Liver (tissue), 8 donors: ENCODE measurements at regions not wholly inside any gene's neighbourhood (a gene's known extent, or its start where the extent isn't known, plus 50 kb on each side); places are given as distances from the start of the nearest gene placed in this dataset.

ENCODE experiments used
- DNase-seq: peaks from one replicate; pipeline ENCODE4 v3.0.0-alpha.2; 2017; ENCODE audit warnings: low spot score
- H3K27ac ChIP-seq, 2 donors: one replicate each; pipeline ENCODE4 v1.7.0; 2013; ENCODE audit warnings: inconsistent platforms in 2 of 2, low read length in 2 of 2, control low read depth in 1 of 2, low read depth in 1 of 2, mild to moderate bottlenecking in 1 of 2
- H3K27me3 ChIP-seq, 4 donors: one replicate each; pipeline versions ENCODE4 v1.6.1 to v1.7.0; 2013; ENCODE audit warnings: low read length in 3 of 4, inconsistent platforms in 1 of 4, mild to moderate bottlenecking in 1 of 4, moderate library complexity in 1 of 4; ENCODE audit not compliant: control insufficient read depth in 4 of 4, insufficient read depth in 4 of 4
- H3K36me3 ChIP-seq, 4 donors: one replicate each; pipeline versions ENCODE4 v1.6.1 to v1.7.0; 2013; ENCODE audit warnings: low read length in 3 of 4, mild to moderate bottlenecking in 3 of 4, low read depth in 1 of 4, moderate library complexity in 1 of 4; ENCODE audit not compliant: control insufficient read depth in 4 of 4, insufficient read depth in 3 of 4
- H3K4me1 ChIP-seq, 4 donors: one replicate each; pipeline versions ENCODE4 v1.6.1 to v1.7.0; 2013; ENCODE audit warnings: low read length in 3 of 4, mild to moderate bottlenecking in 3 of 4, moderate library complexity in 1 of 4; ENCODE audit not compliant: control insufficient read depth in 4 of 4, insufficient read depth in 4 of 4
- H3K4me3 ChIP-seq, 3 donors: one replicate each; pipeline versions ENCODE4 v1.6.1 to v1.7.0; 2013; ENCODE audit warnings: low read length in 3 of 3, control low read depth in 1 of 3, low read depth in 1 of 3, mild to moderate bottlenecking in 1 of 3
- H3K9ac ChIP-seq, 2 donors: one replicate each; pipeline ENCODE4 v1.7.0; 2013; ENCODE audit warnings: low read length in 2 of 2, mild to moderate bottlenecking in 2 of 2, moderate library complexity in 2 of 2, control low read depth in 1 of 2, low read depth in 1 of 2
- H3K9me3 ChIP-seq, 4 donors: one replicate each; pipeline versions ENCODE4 v1.6.1 to v1.7.0; 2013; ENCODE audit warnings: low read length in 3 of 4; ENCODE audit not compliant: control insufficient read depth in 4 of 4
- EGR1 ChIP-seq, 2 donors: IDR thresholded peaks; 2 replicates each; pipeline ENCODE4 v1.6.1; 2016 to 2018; ENCODE audit warnings: antibody characterized with exemption in 2 of 2, low read depth in 2 of 2
- FOXA1 ChIP-seq: IDR thresholded peaks from 2 replicates; pipeline ENCODE4 v1.6.1; 2016; ENCODE audit warnings: antibody characterized with exemption
- FOXA2 ChIP-seq: IDR thresholded peaks from 2 replicates; pipeline ENCODE4 v1.6.1; 2016; ENCODE audit warnings: antibody characterized with exemption
- GABPA ChIP-seq, 2 donors: IDR thresholded peaks in 1 of 2; conservative IDR thresholded peaks in 1 of 2; 2 replicates each; pipeline ENCODE4 v1.6.1; 2016; ENCODE audit warnings: antibody characterized with exemption in 2 of 2, mild to moderate bottlenecking in 1 of 2, moderate library complexity in 1 of 2
- HNF4A ChIP-seq, 2 donors: conservative IDR thresholded peaks; 2 replicates each; pipeline ENCODE4 v1.6.1; 2016; ENCODE audit warnings: antibody characterized with exemption in 2 of 2, mild to moderate bottlenecking in 2 of 2
- JUND ChIP-seq, 2 donors: IDR thresholded peaks; 2 replicates each; pipeline ENCODE4 v1.6.1; 2016; ENCODE audit warnings: antibody characterized with exemption in 2 of 2
- MAX ChIP-seq: IDR thresholded peaks from 2 replicates; pipeline ENCODE4 v1.6.1; 2016; ENCODE audit warnings: antibody characterized with exemption
- NR2F2 ChIP-seq: IDR thresholded peaks from 2 replicates; pipeline ENCODE4 v1.6.1; 2016; ENCODE audit warnings: antibody characterized with exemption
- RAD21 ChIP-seq, 2 donors: IDR thresholded peaks; 2 replicates each; pipeline ENCODE4 v1.6.1; 2016; ENCODE audit warnings: antibody characterized with exemption in 2 of 2, mild to moderate bottlenecking in 2 of 2
- REST ChIP-seq: IDR thresholded peaks from 2 replicates; pipeline ENCODE4 v1.6.1; 2016; ENCODE audit warnings: antibody characterized with exemption, mild to moderate bottlenecking
- RXRA ChIP-seq, 2 donors: IDR thresholded peaks; 2 replicates each; pipeline ENCODE4 v1.6.1; 2017 to 2018; ENCODE audit warnings: antibody characterized with exemption in 2 of 2, mild to moderate bottlenecking in 1 of 2
- SP1 ChIP-seq: IDR thresholded peaks from 2 replicates; pipeline ENCODE4 v1.6.1; 2018; ENCODE audit warnings: antibody characterized with exemption, mild to moderate bottlenecking
- TAF1 ChIP-seq: conservative IDR thresholded peaks from 2 replicates; pipeline ENCODE4 v1.6.1; 2016; ENCODE audit warnings: antibody characterized with exemption, mild to moderate bottlenecking
- ZBTB33 ChIP-seq: IDR thresholded peaks from 2 replicates; pipeline ENCODE4 v1.6.1; 2016; ENCODE audit warnings: antibody characterized with exemption
- WGBS: extraction: QIAGEN DNeasy Blood & Tissue Kit; methylation state at CpG from one replicate; pipeline ENCODE4 v1.1.7; 2013; 5-methylcytosine and 5-hydroxymethylcytosine counted together
- TF ChIP-seq, protein P1 (sequence below): fragments of 150-350 bp; IDR thresholded peaks from 2 replicates; pipeline ENCODE4 v1.5.1; 2017; ENCODE audit warnings: improper control_type of control experiment, low read depth, low read length; ENCODE audit not compliant: missing input control
- TF ChIP-seq, protein P2 (sequence below): IDR thresholded peaks from 2 replicates; pipeline ENCODE4 v1.6.1; 2016; ENCODE audit warnings: antibody characterized with exemption
- donor health status: healthy.
- donor health status: healthy.
- donor health status: healthy.
- donor health status: healthy.
- donor health status: healthy.

DNA sequence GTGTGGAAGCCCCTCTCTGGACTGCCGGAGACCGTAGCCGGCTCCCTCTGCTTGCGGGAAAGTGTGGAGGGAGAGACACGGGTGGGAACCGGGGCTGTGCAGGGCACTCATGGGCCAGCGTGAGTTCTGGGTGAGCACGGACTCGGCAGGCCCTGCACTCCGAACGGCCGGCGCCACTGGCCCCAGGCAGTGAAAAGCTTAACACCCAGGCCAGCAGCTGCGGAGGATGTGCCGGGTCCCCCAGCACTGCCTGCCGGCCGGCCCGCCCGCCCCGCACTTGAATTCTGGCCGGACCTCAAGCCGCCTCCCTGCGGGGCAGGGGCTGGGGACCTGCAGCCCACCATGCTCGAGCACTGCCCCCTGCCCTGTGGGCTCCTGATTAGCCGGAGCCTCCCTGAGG lies 147.0 kb downstream of the FGF9 start (continued):
- TF ChIP-seq, protein P1, sequence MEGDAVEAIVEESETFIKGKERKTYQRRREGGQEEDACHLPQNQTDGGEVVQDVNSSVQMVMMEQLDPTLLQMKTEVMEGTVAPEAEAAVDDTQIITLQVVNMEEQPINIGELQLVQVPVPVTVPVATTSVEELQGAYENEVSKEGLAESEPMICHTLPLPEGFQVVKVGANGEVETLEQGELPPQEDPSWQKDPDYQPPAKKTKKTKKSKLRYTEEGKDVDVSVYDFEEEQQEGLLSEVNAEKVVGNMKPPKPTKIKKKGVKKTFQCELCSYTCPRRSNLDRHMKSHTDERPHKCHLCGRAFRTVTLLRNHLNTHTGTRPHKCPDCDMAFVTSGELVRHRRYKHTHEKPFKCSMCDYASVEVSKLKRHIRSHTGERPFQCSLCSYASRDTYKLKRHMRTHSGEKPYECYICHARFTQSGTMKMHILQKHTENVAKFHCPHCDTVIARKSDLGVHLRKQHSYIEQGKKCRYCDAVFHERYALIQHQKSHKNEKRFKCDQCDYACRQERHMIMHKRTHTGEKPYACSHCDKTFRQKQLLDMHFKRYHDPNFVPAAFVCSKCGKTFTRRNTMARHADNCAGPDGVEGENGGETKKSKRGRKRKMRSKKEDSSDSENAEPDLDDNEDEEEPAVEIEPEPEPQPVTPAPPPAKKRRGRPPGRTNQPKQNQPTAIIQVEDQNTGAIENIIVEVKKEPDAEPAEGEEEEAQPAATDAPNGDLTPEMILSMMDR: no peak
- TF ChIP-seq TAF1: no peak
- no peak for TF ChIP-seq JUND (IDR thresholded peaks at IDR 0.05)

- Histone ChIP-seq H3K36me3 (no peaks in the 10 kb centered on the region), H3K9ac (no peak overlapping the region), H3K4me1 (no peaks in the 10 kb centered on the region), H3K27ac (no peak overlapping the region), H3K4me3 (no peak overlapping the region), H3K27me3 (no peaks in the 10 kb centered on the region), H3K9me3 (no peaks in the 10 kb centered on the region)
- TF ChIP-seq GABPA (IDR thresholded peaks at IDR 0.05 in 1 of 2, conservative IDR thresholded peaks at IDR 0.05 in 1 of 2) (no peak), FOXA1 (no peak), REST (no peak), MAX (no peak), EGR1 (IDR thresholded peaks at IDR 0.05; ENCODE audit: low read depth in 2 of 2) (no peak)
- TF ChIP-seq, protein P2, sequence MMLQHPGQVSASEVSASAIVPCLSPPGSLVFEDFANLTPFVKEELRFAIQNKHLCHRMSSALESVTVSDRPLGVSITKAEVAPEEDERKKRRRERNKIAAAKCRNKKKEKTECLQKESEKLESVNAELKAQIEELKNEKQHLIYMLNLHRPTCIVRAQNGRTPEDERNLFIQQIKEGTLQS: no peak
- DNase-seq: no peak
- 29% methylated on average over 4 of the region's 4 CpGs for WGBS
Observed at GRCh38 chr13:21822029-21822428, 151.2 kb downstream of the FGF9 start.

- TF ChIP-seq JUND (IDR thresholded peaks at IDR 0.05) (no peak), NR2F2 (no peak), TAF1 (no peak), GABPA (IDR thresholded peaks at IDR 0.05 in 1 of 2, conservative IDR thresholded peaks at IDR 0.05 in 1 of 2) (no peak), RXRA (IDR thresholded peaks at IDR 0.05) (no peak), SP1 (no peak), REST (no peak), MAX (no peak), FOXA2 (no peak), RAD21 (IDR thresholded peaks at IDR 0.05) (no peak), ZBTB33 (no peak), FOXA1 (no peak), EGR1 (IDR thresholded peaks at IDR 0.05; ENCODE audit: low read depth in 2 of 2) (no peak), HNF4A (conservative IDR thresholded peaks at IDR 0.05) (no peak)
- TF ChIP-seq, protein P2: no peak
- WGBS: 85% methylated on average over 6 of the region's 6 CpGs
- no peaks in the 10 kb centered on the region for H3K9me3 ChIP-seq
- H3K4me3 ChIP-seq: no peak overlapping the region
- H3K27me3 ChIP-seq: no peaks in the 10 kb centered on the region
- no peak for DNase-seq
- H3K27ac ChIP-seq: no peak overlapping the region
- no peak overlapping the region for H3K9ac ChIP-seq
- no peaks in the 10 kb centered on the region for H3K36me3 ChIP-seq
- H3K4me1 ChIP-seq: no peaks in the 10 kb centered on the region
Observed at GRCh38 chr13:21823416-21823815, 152.5 kb downstream of the FGF9 start.
